NT2/D1 (cell line): ENCODE measurements at regions not wholly inside any gene's neighbourhood (a gene's known extent, or its start where the extent isn't known, plus 50 kb on each side); places are given as distances from the start of the nearest gene placed in this dataset.
"Not testable (repeated sequence)": the region's sequence is repeated elsewhere in the genome, so short reads cannot be mapped to it uniquely, and the experiment has no call there.

ENCODE experiments used
- DNase-seq: peaks from one replicate; pipeline ENCODE4 v3.0.0-alpha.2; 2011; ENCODE audit warnings: low read depth, low spot score
- H3K27me3 ChIP-seq: 2 replicates; pipeline ENCODE4 v1.6.0; 2011; ENCODE audit warnings: mild to moderate bottlenecking; ENCODE audit not compliant: insufficient read length, insufficient read depth
- H3K36me3 ChIP-seq: 2 replicates; pipeline ENCODE4 v1.6.1; 2011; ENCODE audit warnings: mild to moderate bottlenecking, low read length, mixed read lengths; ENCODE audit not compliant: insufficient read depth, insufficient read length
- H3K4me1 ChIP-seq: 2 replicates; pipeline ENCODE4 v1.5.1; 2011; ENCODE audit not compliant: insufficient read depth, insufficient read length
- H3K4me3 ChIP-seq: 2 replicates; pipeline ENCODE4 v1.5.1; 2011; ENCODE audit warnings: low read depth; ENCODE audit not compliant: insufficient read length
- H3K9ac ChIP-seq: 2 replicates; pipeline ENCODE4 v1.6.0; 2011; ENCODE audit warnings: low read depth; ENCODE audit not compliant: insufficient read length
- H3K9me3 ChIP-seq: 2 replicates; pipeline ENCODE4 v1.5.1; 2011; ENCODE audit warnings: mild to moderate bottlenecking, low read length; ENCODE audit not compliant: insufficient read depth
- SUZ12 ChIP-seq: IDR thresholded peaks from 2 replicates; pipeline ENCODE4 v1.6.1; 2011; ENCODE audit not compliant: insufficient read length, insufficient read depth; ENCODE audit errors: extremely low read depth
- YY1 ChIP-seq: IDR thresholded peaks from 2 replicates; pipeline ENCODE4 v1.6.1; 2011; ENCODE audit not compliant: insufficient read length, insufficient read depth
- ZNF274 ChIP-seq: IDR thresholded peaks from 2 replicates; pipeline ENCODE4 v1.6.1; 2011; ENCODE audit warnings: mild to moderate bottlenecking, low read depth, low read length

DNA sequence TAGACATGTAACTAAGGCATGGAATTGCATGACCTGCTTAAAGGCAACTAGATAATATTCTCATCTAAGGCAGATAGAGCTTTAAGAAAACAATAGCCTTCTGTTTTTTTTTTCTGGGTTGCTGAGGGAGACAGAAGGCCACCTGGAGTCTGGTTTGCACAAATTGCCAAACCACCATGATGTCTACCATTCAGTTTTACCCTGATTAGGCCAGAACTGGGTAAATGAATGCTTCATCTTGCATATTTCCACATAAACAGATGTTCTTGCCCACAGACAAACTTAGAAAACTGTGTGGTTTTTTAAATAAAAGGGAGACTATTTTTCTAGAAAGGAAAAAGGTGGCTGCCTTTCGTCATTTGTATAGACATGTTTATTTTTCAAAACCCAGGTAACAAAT, 278.7 kb upstream of the PRICKLE1 start:
- Histone ChIP-seq H3K36me3 (no peaks in the 10 kb centered on the region), H3K9ac (no peak overlapping the region), H3K4me1 (no peaks in the 10 kb centered on the region), H3K9me3 (no peaks in the 10 kb centered on the region), H3K4me3 (no peak overlapping the region), H3K27me3 (no peaks in the 10 kb centered on the region)
- DNase-seq = no peak
- TF ChIP-seq SUZ12 (no peak), YY1 (no peak), ZNF274 (no peak)

DNA sequence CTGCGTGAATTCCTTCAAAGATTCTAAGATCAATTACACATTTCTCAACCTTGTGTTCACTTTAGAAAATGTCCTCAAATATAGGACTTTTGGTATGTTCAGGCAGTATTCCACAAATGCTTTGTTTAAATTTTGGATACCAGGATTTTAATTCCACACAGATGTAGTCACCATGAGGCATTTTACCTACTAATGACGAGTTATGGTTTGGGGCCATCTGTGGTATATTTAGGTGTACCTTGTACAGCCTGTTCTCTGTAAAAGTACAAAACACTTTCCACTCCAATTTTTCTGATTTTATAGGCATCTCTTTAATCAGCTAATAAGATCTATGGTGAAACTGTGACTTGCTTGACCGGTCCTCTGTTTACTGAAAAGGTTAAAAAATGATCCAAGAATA, 275.7 kb upstream of the PRICKLE1 start:
- Histone ChIP-seq H3K36me3 (no peaks in the 10 kb centered on the region), H3K4me1 (no peaks in the 10 kb centered on the region), H3K4me3 (no peak overlapping the region), H3K9me3 (no peaks in the 10 kb centered on the region), H3K9ac (no peak overlapping the region), H3K27me3 (no peaks in the 10 kb centered on the region)
- no peak for DNase-seq
- TF ChIP-seq YY1 = no peak
- no peak for TF ChIP-seq ZNF274
- TF ChIP-seq SUZ12 = no peak

DNA sequence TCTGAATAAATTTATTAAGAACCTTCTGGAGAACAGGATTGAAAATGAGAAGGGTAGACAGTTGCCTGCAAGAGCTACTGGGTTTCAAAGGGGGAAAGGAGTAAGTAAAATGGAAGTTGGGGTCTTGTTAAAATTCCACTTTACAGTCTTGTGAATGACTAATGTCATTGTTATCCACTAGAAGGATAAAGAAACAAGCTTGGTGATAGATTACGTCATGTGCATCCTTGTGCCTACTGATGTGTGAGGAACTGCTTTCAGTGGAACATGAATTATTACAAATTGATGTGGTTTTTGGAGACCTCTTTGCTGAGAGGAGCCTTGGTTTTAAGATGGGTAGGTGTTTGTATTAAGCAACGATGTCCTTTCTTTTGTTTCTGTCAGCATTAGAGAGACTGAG, 272.5 kb upstream of the PRICKLE1 start:
- Histone ChIP-seq H3K9ac (no peak overlapping the region), H3K4me1 (no peaks in the 10 kb centered on the region), H3K27me3 (no peaks in the 10 kb centered on the region), H3K4me3 (no peak overlapping the region), H3K36me3 (no peaks in the 10 kb centered on the region), H3K9me3 (no peaks in the 10 kb centered on the region)
- no peak for TF ChIP-seq SUZ12
- TF ChIP-seq YY1 = no peak
- TF ChIP-seq ZNF274 = no peak
- DNase-seq = no peak

DNA sequence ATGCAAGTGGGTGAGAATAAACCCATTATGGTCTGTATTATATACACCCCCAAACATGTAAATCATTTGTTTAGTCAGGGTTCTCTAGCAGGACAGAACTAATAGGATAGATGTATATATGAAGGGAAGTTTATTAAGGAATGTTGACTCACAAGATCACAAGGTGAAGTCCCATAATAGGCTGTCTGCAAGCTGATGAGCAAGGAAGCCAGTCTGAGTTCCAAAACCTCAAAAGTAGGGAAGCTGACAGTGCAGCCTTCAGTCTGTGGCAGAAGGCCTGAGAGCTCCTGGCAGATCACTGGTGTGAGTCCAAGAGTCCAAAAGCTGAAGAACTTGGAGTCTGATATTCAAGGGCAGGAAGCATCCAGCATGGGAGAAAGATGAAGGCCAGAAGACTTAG, 270.8 kb upstream of the PRICKLE1 start:
- not testable (repeated sequence) for H3K4me1 ChIP-seq, H3K9me3 ChIP-seq, H3K4me3 ChIP-seq, DNase-seq, H3K27me3 ChIP-seq, H3K9ac ChIP-seq, H3K36me3 ChIP-seq

DNA sequence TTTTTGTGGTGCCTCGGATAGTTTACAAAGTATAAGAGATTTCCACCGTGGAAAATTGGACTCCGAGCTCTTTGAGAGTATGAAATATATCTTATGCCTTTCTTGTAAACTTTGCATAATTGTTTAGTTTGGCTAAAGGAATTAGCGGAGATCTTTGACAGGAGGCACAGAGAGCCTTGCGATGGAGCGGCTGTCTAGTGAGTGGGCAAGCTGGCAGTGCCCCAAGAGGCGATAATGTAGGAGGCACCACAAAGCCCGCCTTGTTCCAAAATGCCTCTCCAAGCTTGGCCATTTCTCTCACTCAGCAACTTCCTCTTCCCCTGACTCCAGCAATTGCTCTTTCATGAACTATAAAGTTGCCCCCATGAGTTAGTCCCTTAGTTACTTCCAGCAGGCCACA, 270.1 kb upstream of the PRICKLE1 start:
- no peaks in the 10 kb centered on the region for H3K9me3 ChIP-seq
- DNase-seq = no peak
- H3K4me1 ChIP-seq = no peaks in the 10 kb centered on the region
- TF ChIP-seq ZNF274 (no peak), YY1 (no peak), SUZ12 (no peak)
- H3K36me3 ChIP-seq = no peaks in the 10 kb centered on the region
- no peaks in the 10 kb centered on the region for H3K27me3 ChIP-seq
- no peak overlapping the region for H3K9ac ChIP-seq
- no peak overlapping the region for H3K4me3 ChIP-seq

DNA sequence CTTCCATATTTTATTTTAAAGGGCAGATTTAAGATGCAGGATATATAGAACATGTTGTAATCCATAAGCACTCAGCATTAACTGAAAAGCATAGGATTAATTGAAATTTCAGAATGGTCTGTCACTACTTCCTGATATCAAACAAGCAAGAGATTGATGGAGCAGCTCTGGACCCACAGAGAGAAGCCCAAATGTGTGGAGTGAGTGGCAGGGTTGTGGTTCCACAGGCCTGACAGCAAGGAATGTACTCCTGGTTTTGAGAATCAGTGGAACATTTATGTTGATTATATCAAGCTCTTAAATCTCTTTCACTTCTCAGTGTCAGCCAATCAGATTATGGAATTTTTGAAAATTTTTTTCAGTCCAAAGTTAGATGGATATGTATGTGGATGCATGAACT, 267.6 kb upstream of the PRICKLE1 start:
- H3K4me3 ChIP-seq = no peak overlapping the region
- no peaks in the 10 kb centered on the region for H3K36me3 ChIP-seq
- TF ChIP-seq SUZ12 (no peak), YY1 (no peak), ZNF274 (no peak)
- no peaks in the 10 kb centered on the region for H3K4me1 ChIP-seq
- H3K9me3 ChIP-seq = no peaks in the 10 kb centered on the region
- no peak for DNase-seq
- no peak overlapping the region for H3K9ac ChIP-seq
- no peaks in the 10 kb centered on the region for H3K27me3 ChIP-seq

DNA sequence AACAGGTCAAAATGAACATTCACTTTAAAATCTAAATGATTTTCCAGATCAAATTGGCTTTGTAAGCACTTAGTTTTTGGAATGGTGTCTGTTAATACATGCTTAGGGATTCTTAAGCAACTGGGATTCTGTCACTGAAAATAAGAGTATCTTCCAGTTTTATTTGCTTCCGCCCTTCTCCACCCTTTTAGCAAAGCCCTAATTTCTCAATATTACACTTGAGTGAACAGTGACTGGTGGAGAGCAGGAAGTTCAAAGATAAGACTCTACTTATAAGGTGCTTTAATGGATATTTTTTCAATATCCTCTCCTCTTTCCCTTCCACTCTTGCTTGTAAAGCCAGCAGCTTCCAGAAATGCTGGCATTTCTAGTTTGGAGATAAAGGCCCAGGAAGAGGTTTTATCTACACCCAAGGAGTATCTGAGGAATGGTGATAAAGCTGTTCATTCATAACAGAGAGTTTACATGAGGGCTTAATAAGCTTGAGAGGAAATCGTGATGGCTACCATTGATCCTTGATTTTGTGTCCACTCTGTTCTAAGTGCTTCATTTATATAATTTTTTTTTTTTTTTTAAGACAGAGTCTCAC, 265.9 kb upstream of the PRICKLE1 start:
- H3K9me3 ChIP-seq = no peaks in the 10 kb centered on the region
- TF ChIP-seq SUZ12 (no peak), ZNF274 (no peak), YY1 (no peak)
- H3K9ac ChIP-seq = no peak overlapping the region
- no peaks in the 10 kb centered on the region for H3K36me3 ChIP-seq
- H3K27me3 ChIP-seq = no peaks in the 10 kb centered on the region
- H3K4me1 ChIP-seq = no peaks in the 10 kb centered on the region
- no peak overlapping the region for H3K4me3 ChIP-seq
- no peak for DNase-seq

DNA sequence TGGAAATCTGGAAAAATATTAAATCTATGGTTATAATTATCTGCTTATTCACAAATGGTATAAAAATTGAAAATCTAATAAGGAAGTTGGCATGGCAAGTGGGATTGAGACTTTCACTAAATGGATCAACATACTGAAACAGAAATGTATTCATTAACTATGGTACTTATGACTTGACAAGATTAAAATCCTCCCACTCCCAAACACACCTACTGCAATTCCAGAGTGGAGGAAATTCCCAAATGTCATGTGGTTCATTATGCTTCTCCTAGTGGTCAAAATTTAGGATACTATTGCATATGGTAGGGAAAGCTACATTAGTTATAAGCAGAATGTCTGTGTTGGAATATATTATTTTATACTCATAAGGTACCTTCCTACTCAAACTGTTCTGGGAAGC, 265.3 kb upstream of the PRICKLE1 start:
- no peaks in the 10 kb centered on the region for H3K4me1 ChIP-seq

More for the DNA sequence above, 265.3 kb upstream of the PRICKLE1 start:
- Histone ChIP-seq H3K36me3 (no peaks in the 10 kb centered on the region), H3K9ac (no peak overlapping the region), H3K4me3 (no peak overlapping the region), H3K9me3 (no peaks in the 10 kb centered on the region), H3K27me3 (no peaks in the 10 kb centered on the region)
- DNase-seq = no peak
- no peak for TF ChIP-seq YY1
- TF ChIP-seq ZNF274 = no peak
- no peak for TF ChIP-seq SUZ12
